ENCODE measurements at regions not wholly inside any gene's neighbourhood (a gene's known extent, or its start where the extent isn't known, plus 50 kb on each side); places are given as distances from the start of the nearest gene placed in this dataset.
"Not testable (repeated sequence)": the region's sequence is repeated elsewhere in the genome, so short reads cannot be mapped to it uniquely, and the experiment has no call there.

DNA sequence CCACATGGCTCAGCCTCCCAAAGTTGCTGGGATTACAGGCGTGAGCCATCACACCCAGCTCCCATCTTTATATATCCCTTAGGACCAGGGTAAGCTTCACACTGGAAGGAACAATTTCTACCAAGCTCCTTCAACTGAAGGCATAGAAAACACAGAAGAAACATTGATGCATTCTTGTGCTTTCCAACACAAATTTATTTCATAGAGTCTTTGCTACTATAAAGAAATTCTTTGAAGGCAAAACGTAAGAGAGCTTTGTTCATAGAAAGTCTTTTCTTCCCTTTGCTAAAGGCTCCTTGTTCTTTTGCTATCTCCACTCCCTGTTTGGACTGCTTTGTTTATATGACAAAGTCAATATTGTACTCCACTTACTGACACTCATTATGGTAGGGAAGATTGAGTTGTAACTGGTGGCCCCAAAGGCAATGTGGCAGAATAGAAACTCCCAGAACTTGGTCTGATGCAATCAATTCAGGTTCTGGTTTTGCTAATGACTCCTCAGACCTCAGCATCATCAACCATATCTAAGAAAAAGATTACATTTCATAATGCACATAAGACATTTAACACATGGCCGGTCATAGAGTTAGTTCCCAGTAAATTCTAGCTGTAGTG lies 97.4 kb upstream of the CLINT1 start:
- DNase-seq, result no peak

GRCh38 chr5:157955541-157956172 lies 96.7 kb upstream of the CLINT1 start:
- no peak for DNase-seq

DNA sequence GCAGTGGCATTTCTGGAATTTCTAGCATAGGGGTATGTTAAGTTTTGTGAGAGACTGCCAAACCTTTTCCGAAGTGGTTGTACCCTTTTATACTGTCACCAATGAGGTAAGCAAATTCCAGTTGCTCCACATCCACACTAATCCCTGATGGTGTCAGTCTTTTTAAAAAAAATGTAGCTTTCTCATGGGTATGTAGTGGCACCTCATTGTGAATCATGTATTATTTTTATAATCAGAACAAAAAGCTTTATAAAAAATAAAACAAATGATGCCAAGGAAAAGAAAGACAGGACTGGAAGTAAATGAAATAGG lies 93.4 kb upstream of the CLINT1 start:
- no peak for DNase-seq

DNA sequence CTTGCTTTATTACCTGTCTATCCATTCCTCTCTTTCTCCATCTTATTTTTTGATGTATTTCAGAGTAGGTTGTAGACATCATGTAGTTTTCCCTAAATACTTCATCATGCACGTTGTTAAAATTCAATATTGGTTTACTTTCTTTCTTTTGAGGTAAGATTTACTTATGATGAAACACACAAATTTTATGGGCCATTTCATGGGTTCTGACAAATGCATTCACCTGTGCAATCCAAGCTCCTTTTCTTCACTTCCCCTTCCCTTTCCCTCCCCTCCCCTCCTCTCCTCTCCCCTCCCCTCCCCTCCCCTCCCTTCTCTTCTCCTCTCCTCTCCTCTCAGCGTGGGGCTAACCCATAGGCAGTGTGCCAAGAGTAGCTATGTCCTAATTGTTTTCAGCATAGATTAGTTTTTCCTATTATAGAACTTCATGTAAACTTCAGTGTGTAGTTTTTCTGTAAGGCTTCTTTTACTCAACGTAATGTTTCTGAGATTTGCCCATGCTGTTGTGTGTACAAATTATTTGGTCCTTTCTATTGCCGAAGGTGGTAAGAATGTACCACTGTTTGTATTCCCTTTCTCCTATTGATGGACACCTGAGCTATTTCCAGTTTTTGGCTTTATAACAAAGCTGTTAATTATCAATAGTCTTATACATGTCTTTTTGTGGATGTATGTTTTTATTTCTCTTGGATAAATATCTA lies 92.9 kb upstream of the CLINT1 start:
- DNase-seq, result no peak

GRCh38 chr5:157949520-157949919 lies 90.6 kb upstream of the CLINT1 start:
- DNase-seq, result no peak

DNA sequence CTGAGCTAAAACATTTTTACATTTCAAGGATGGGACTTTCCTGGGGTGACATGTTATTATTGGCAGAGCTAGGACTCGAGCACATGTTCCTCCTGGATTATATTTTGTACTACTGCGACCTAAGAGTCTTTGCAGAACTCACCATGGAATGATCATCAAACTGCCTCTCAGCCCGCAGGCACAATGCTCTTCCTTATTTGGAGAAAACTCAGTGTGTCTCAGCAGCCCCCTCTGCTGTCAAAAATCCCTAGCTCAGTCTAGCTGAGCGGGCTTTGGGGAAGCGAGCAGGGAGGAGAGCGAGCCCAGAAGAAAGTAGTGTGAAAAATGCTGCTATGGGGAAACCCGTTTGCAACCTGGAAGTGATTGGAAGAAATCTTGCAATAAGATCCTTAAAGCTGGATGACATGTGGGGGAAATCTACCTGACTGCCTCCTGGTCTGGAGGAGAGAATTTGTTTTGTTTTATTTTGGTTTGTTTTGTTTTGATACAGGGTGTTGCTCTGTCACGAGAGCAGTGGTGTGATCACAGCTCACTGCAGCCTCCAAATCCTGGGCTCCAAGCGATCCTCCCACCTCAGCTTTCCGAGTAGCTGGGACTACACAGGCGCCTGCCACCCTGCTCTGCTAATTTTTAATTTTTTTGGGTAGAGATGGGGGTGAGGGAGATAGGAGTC lies 89.9 kb upstream of the CLINT1 start:
- peak; percentile 76 for DNase-seq

- DNase-seq, result no peak
These were observed 88.2 kb upstream of the CLINT1 start for GRCh38 chr5:157947156-157947555.

- not testable (repeated sequence) for DNase-seq
These were observed 86.9 kb upstream of the CLINT1 start for GRCh38 chr5:157945822-157946221.

DNA sequence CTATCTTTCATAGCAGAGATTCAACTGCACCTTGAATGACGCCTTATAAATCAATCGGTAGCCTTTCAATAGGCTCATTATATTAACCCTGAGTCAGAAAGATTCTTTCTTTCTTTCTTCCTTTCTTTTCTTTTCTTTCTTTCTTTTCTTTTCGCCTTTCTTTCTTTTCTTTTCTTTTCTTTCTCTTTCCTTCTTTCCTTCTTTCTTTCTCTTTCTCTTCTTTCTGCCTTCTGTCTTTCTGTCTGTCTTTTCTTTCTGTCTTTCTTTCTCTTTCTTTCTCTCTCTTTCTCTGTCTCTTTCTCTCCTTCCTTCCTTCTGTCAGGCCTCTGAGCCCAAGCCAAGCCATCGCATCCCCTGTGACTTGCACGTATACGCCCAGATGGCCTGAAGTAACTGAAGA lies 86.0 kb upstream of the CLINT1 start:
- no peak for DNase-seq

- DNase-seq, result no peak
These were observed 85.2 kb upstream of the CLINT1 start for GRCh38 chr5:157944077-157944633.

DNA sequence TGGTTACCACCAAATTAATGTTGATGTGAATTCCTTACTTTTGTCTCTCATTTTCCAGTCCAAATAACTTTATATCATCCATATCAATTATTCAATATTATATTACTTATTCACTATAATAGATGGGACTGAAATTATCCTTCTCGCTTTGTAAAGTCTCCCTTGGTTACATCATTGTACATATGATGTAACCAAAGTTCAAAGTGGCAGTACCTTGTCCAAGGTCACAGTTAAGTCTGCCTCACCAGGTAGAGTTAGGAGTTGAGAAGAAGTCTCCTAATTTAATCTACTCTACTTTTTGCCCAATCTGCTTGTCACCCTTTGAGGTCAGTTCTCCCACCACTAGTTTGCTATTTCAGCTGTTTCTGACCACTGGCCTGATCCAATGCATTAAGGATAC lies 83.7 kb upstream of the CLINT1 start:
- no peak for DNase-seq

GRCh38 chr5:157941616-157942015 lies 82.7 kb upstream of the CLINT1 start:
- DNase-seq, result no peak

DNA sequence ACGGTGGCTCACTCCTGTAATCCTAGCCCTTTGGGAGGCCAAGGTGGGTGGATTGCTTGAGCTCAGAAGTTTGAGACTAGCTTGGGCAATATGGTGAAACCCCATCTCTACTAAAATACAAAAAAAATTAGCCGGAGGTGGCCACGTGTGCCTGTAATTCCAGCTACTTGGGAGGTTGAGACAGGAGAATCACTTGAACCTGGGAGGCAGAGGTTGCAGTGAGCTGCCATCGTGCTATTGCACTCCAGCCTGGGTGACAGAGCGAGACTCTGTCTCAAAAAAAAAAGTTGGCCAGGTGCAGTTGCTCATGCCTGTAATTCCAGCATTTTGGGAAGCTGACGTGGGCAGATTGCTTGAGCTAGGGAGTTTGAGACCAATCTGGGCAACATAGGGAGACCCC lies 79.2 kb upstream of the CLINT1 start:
- DNase-seq, result not testable (repeated sequence)

- DNase-seq, result not testable (repeated sequence)
These were observed 78.0 kb upstream of the CLINT1 start for GRCh38 chr5:157936776-157937501.

DNA sequence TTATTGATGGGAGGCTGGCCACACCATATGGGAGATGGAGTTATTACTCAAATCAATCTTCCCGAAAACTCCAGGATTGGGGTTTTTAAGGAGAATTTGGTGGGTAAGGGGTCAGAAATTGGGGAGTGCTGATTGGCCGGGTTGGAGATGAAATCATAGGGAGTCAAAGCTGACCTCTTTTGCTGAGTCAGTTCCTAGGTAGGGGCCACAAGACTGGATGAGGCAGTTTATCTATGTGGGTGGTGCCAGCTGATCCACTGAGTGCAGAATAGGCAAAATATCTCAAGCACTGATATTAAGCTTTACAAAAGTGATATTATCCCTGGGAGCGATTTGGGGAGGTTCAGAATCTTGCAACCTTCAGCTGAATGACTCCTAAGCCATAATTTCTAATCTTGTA lies 75.7 kb upstream of the CLINT1 start:
- no peak for DNase-seq

GRCh38 chr5:157933005-157933404 lies 74.1 kb upstream of the CLINT1 start:
- DNase-seq, result no peak

DNA sequence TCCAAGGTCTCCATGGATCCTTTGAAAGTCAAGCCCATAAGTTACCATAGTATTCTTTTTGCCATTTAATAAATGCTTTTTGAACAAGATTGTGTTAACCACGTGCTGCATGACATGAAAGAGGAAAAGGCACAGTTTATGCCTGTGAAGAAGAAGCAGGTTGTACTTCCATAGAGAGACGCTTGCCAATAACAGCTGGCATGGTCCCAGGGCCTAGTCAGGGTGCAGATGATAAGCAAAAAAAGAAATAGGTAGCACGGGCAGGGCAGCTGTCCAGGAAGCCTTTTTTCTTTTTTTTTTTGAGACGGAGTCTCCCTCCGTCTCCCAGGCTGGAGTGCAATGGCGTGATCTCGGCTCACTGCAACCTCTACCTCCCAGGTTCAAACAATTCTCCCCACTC lies 71.8 kb upstream of the CLINT1 start:
- DNase-seq, result no peak

- no peak for DNase-seq
These were observed 68.0 kb upstream of the CLINT1 start for GRCh38 chr5:157926977-157927376.

- no peak for DNase-seq
These were observed 67.1 kb upstream of the CLINT1 start for GRCh38 chr5:157925786-157926671.

DNA sequence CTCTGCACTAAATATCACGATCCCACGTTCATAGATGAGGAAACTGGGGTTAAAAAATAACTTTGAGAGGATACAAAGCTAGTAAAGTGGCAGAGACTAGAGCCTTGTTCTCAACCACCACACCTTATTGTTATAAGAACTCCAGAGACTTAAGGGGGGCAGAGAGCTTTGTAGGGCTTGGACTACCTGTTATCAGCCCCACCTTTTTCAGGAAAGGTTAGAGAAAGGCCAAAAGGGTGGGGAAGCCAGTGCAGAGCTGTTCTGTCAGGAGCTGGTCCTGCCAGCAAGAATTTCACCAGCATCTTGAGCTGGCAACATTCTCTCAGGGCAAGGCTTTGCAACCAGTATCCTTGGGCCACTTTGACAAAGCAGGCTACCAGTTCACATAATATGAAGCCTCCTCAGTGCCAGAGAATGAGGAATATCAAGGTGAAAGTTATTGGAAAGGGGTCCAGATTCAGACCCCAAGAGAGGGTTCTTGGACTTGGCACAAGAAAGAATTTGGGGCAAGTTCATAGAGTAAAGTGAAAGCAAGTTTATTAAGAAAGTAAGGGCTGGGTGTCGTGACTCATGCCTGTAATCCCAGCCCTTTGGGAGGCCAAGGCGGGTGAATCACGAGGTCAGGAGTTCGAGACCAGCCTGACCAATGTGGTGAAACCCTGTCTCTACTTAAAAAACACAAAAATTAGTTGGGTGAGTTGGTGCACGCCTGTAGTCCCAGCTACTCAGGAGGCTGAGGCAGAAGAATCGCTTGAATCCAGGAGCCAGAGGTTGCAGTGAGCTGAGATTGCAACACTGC lies 66.2 kb upstream of the CLINT1 start:
- no peak for DNase-seq

DNA sequence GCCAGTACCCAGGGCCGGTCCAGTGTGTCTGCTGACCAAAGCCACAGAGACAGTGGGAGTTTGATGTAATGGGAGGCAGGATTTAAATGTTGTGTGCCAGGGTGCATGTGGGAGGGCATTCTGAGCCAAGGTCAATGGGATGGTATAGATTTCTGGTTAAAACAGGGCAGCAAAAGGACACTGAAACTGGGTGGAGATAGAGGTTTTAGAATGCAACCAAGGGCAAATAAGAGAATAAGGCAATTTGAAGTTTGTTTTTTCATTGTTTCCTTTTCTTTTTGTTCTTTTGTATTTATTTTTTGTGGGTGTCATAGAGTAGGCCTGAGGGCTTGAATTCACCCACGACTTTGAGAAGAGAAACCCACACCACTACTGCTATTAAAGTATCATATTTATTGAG lies 65.5 kb upstream of the CLINT1 start:
- no peak for DNase-seq
